ENCODE measurements at regions not wholly inside any gene's neighbourhood (a gene's known extent, or its start where the extent isn't known, plus 50 kb on each side); places are given as distances from the start of the nearest gene placed in this dataset.
"Not testable (repeated sequence)": the region's sequence is repeated elsewhere in the genome, so short reads cannot be mapped to it uniquely, and the experiment has no call there.

- H3K4me3 Mint-ChIP-seq; H3K36me3 Mint-ChIP-seq (ENCODE audit: low read depth); H3K4me1 Mint-ChIP-seq (ENCODE audit: low read depth); H3K9me3 Mint-ChIP-seq; H3K27me3 Mint-ChIP-seq (ENCODE audit: low read depth); H3K27ac Mint-ChIP-seq: not testable (repeated sequence)
Observed at GRCh38 chr15:21730427-21731405, 146.8 kb downstream of the POTEB start.

GRCh38 chr15:21724988-21725387 is 152.5 kb downstream of the POTEB start:
- not testable (repeated sequence) for H3K36me3 Mint-ChIP-seq (ENCODE audit: low read depth); H3K4me1 Mint-ChIP-seq (ENCODE audit: low read depth); H3K27me3 Mint-ChIP-seq (ENCODE audit: low read depth); H3K27ac Mint-ChIP-seq; H3K4me3 Mint-ChIP-seq; H3K9me3 Mint-ChIP-seq

- H3K4me1 Mint-ChIP-seq (ENCODE audit: low read depth); H3K27me3 Mint-ChIP-seq (ENCODE audit: low read depth); H3K36me3 Mint-ChIP-seq (ENCODE audit: low read depth); H3K27ac Mint-ChIP-seq; H3K9me3 Mint-ChIP-seq; H3K4me3 Mint-ChIP-seq: not testable (repeated sequence)
Observed at GRCh38 chr15:21721115-21721514, 156.4 kb downstream of the POTEB start.

DNA sequence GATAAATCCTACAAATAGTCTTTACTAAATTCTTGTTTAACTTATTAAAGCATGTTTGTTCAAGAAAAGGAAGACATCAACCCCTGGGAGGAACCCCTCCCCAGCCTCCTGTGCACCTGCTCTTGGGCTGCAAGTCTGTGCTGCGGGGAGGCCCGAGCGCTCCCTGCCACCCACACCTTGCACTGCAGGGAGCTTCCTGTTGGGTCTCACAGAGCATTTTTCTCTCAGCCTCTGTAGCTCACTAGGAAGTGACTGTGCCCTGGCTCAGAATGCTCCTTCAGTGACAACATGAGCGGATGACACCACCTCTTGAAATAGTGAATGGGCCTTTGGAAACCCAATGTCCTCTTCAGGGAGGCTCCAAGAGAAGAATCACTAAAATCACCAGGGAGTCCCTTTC is 158.8 kb downstream of the POTEB start:
- not testable (repeated sequence) for H3K9me3 Mint-ChIP-seq; H3K36me3 Mint-ChIP-seq (ENCODE audit: low read depth); H3K4me3 Mint-ChIP-seq; H3K4me1 Mint-ChIP-seq (ENCODE audit: low read depth); H3K27ac Mint-ChIP-seq; H3K27me3 Mint-ChIP-seq (ENCODE audit: low read depth)

GRCh38 chr15:21718108-21718507 is 159.4 kb downstream of the POTEB start:
- not testable (repeated sequence) for H3K36me3 Mint-ChIP-seq (ENCODE audit: low read depth); H3K27ac Mint-ChIP-seq

GRCh38 chr15:21717661-21718060 is 159.9 kb downstream of the POTEB start:
- not testable (repeated sequence) for H3K27me3 Mint-ChIP-seq (ENCODE audit: low read depth); H3K4me3 Mint-ChIP-seq; H3K9me3 Mint-ChIP-seq; H3K27ac Mint-ChIP-seq; H3K36me3 Mint-ChIP-seq (ENCODE audit: low read depth); H3K4me1 Mint-ChIP-seq (ENCODE audit: low read depth)

More at GRCh38 chr15:21718108-21718507, 159.4 kb downstream of the POTEB start:
- H3K4me3 Mint-ChIP-seq; H3K4me1 Mint-ChIP-seq (ENCODE audit: low read depth); H3K9me3 Mint-ChIP-seq; H3K27me3 Mint-ChIP-seq (ENCODE audit: low read depth): not testable (repeated sequence)

- not testable (repeated sequence) for H3K4me1 Mint-ChIP-seq (ENCODE audit: low read depth); H3K27ac Mint-ChIP-seq; H3K27me3 Mint-ChIP-seq (ENCODE audit: low read depth); H3K36me3 Mint-ChIP-seq (ENCODE audit: low read depth); H3K4me3 Mint-ChIP-seq; H3K9me3 Mint-ChIP-seq
Observed at GRCh38 chr15:21705480-21705879, 172.1 kb downstream of the POTEB start.

- H3K4me1 Mint-ChIP-seq (ENCODE audit: low read depth); H3K4me3 Mint-ChIP-seq; H3K9me3 Mint-ChIP-seq; H3K36me3 Mint-ChIP-seq (ENCODE audit: low read depth); H3K27me3 Mint-ChIP-seq (ENCODE audit: low read depth); H3K27ac Mint-ChIP-seq: not testable (repeated sequence)
Observed at GRCh38 chr15:21698620-21699019, 178.9 kb downstream of the POTEB start.

- not testable (repeated sequence) for H3K36me3 Mint-ChIP-seq (ENCODE audit: low read depth); H3K9me3 Mint-ChIP-seq; H3K27me3 Mint-ChIP-seq (ENCODE audit: low read depth); H3K4me1 Mint-ChIP-seq (ENCODE audit: low read depth); H3K4me3 Mint-ChIP-seq; H3K27ac Mint-ChIP-seq
Observed at GRCh38 chr15:21695089-21695488, 182.4 kb downstream of the POTEB start.

- not testable (repeated sequence) for H3K9me3 Mint-ChIP-seq; H3K36me3 Mint-ChIP-seq (ENCODE audit: low read depth); H3K4me3 Mint-ChIP-seq; H3K4me1 Mint-ChIP-seq (ENCODE audit: low read depth); H3K27me3 Mint-ChIP-seq (ENCODE audit: low read depth); H3K27ac Mint-ChIP-seq
Observed at GRCh38 chr15:21692471-21693102, 184.9 kb downstream of the POTEB start.

- H3K27ac Mint-ChIP-seq; H3K27me3 Mint-ChIP-seq (ENCODE audit: low read depth); H3K4me1 Mint-ChIP-seq (ENCODE audit: low read depth); H3K36me3 Mint-ChIP-seq (ENCODE audit: low read depth); H3K4me3 Mint-ChIP-seq; H3K9me3 Mint-ChIP-seq: not testable (repeated sequence)
Observed at GRCh38 chr15:21656798-21657397, 216.6 kb upstream of the POTEB3 start.

GRCh38 chr15:21656114-21656746 is 215.9 kb upstream of the POTEB3 start:
- not testable (repeated sequence) for H3K27ac Mint-ChIP-seq; H3K4me3 Mint-ChIP-seq; H3K9me3 Mint-ChIP-seq; H3K36me3 Mint-ChIP-seq (ENCODE audit: low read depth); H3K4me1 Mint-ChIP-seq (ENCODE audit: low read depth); H3K27me3 Mint-ChIP-seq (ENCODE audit: low read depth)

DNA sequence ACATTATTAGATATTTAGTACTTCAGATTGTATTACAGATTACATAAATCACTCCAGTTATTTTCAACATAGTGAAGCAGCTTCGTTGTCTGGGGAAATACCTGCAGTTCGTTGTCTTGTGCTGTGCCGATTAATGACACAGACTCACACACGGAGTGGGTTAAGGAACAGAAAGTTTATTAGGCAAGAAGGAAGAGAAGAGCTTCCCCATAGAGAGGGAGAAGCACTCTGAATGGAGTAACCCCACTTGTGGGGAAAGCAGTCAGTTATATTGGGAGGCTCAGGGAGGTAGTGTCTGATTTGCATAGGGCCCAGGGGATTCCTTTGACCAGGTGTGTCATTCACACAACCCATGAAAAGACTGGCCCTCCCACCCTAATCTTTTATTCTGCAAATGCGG is 213.4 kb upstream of the POTEB3 start:
- H3K9me3 Mint-ChIP-seq; H3K27me3 Mint-ChIP-seq (ENCODE audit: low read depth); H3K27ac Mint-ChIP-seq; H3K4me3 Mint-ChIP-seq; H3K36me3 Mint-ChIP-seq (ENCODE audit: low read depth); H3K4me1 Mint-ChIP-seq (ENCODE audit: low read depth): not testable (repeated sequence)

GRCh38 chr15:21638770-21639169 is 198.5 kb upstream of the POTEB3 start:
- not testable (repeated sequence) for H3K9me3 Mint-ChIP-seq; H3K36me3 Mint-ChIP-seq (ENCODE audit: low read depth); H3K4me1 Mint-ChIP-seq (ENCODE audit: low read depth); H3K27ac Mint-ChIP-seq; H3K27me3 Mint-ChIP-seq (ENCODE audit: low read depth); H3K4me3 Mint-ChIP-seq

DNA sequence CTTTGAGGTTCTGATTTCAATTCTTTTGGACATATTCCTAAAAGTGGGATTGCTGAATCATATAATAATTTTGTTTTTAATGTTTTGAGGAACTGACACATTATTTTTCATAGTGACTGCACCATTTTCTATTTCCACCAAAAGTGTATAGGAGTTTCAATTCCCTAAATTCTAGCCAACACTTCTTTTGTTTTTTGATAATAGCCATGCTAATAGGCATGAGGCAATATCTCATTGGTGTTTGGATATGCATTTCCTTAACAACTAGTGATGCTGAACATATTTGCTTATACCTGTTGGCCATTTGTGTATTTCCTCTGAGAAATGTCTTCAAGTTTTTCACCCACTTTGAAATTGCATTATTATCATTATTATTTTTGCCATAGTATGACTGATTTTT is 186.4 kb upstream of the POTEB3 start:
- H3K27me3 Mint-ChIP-seq (ENCODE audit: low read depth); H3K36me3 Mint-ChIP-seq (ENCODE audit: low read depth); H3K27ac Mint-ChIP-seq; H3K4me1 Mint-ChIP-seq (ENCODE audit: low read depth); H3K9me3 Mint-ChIP-seq; H3K4me3 Mint-ChIP-seq: not testable (repeated sequence)

Measured in T-helper 1 cell treated with Interleukin-12 subunit alpha and Interleukin-12 subunit beta and Interleukin-4 antibody, amounts not matched to agents 30 μg/mL and 1 μg/mL, for 36 hours (primary cell).